ENCODE measurements at regions not wholly inside any gene's neighbourhood (a gene's known extent, or its start where the extent isn't known, plus 50 kb on each side); places are given as distances from the start of the nearest gene placed in this dataset.

DNA sequence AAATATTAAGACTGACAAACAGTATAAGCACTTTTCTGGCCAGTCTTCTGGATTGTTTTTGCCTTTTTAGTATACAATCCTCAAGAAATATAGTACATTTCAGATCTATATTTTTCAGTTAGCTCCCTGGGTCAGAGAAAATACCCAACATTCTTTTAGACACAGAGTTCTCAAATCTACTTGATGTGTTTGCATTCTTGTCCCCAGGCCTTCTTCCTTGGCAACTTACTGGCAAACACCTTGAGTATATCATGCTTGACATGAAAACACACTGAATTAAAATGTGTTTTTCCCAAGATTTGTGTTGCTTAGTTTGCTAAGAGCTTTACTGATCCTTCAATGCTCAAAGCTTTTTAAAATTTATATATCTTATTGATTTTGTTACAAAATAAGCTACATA lies 1413.1 kb upstream of the CDH9 start:
- TF ChIP-seq EZH2 (IDR thresholded peaks at IDR 0.05; ENCODE audit: low read length, missing control alignments): no peak
- TF ChIP-seq, protein P1, sequence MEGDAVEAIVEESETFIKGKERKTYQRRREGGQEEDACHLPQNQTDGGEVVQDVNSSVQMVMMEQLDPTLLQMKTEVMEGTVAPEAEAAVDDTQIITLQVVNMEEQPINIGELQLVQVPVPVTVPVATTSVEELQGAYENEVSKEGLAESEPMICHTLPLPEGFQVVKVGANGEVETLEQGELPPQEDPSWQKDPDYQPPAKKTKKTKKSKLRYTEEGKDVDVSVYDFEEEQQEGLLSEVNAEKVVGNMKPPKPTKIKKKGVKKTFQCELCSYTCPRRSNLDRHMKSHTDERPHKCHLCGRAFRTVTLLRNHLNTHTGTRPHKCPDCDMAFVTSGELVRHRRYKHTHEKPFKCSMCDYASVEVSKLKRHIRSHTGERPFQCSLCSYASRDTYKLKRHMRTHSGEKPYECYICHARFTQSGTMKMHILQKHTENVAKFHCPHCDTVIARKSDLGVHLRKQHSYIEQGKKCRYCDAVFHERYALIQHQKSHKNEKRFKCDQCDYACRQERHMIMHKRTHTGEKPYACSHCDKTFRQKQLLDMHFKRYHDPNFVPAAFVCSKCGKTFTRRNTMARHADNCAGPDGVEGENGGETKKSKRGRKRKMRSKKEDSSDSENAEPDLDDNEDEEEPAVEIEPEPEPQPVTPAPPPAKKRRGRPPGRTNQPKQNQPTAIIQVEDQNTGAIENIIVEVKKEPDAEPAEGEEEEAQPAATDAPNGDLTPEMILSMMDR (conservative IDR thresholded peaks at IDR 0.05 in 1 of 2, IDR thresholded peaks at IDR 0.05 in 1 of 2; ENCODE audit: low read depth in 1 of 2, low read length in 2 of 2): no peak

Measured in fibroblast of lung (primary cell).